IMR-90 (cell line): ENCODE measurements at regions not wholly inside any gene's neighbourhood (a gene's known extent, or its start where the extent isn't known, plus 50 kb on each side); places are given as distances from the start of the nearest gene placed in this dataset.
A peak's percentile ranks its signal among the peaks of the same experiment; 100 is the strongest.

Source experiments
- ATAC-seq: fragments of 200-7000 bp; cut with Tn5 transposase; 2 replicates; pipeline ENCODE4 v1.9.1; 2020; ENCODE audit warnings: low read depth, mild to moderate bottlenecking, moderate library complexity
- BruUV-seq: library from RNA; stranded (reverse); fragments of 400-500 nt; replicated peaks from 2 replicates; lab custom pipeline; 2021; lab: Mats Ljungman, UMichigan
- CTCF ChIA-PET: fragments of 300-600 bp; formaldehyde crosslinking; extraction: SDS; loops from one replicate; lab custom pipeline; 2021; ENCODE audit warnings: antibody characterized with exemption; lab: Yijun Ruan, JAX
- POLR2A ChIA-PET: fragments of 300-600 bp; sonication (Branson Sonifier 250); formaldehyde crosslinking; loops from one replicate; lab custom pipeline; 2022; ENCODE audit warnings: antibody characterized with exemption; ENCODE audit not compliant: unreplicated experiment; lab: Charles Lee
- DNase-seq: peaks from one replicate; pipeline ENCODE4 v3.0.0; 2013
- H2AFZ ChIP-seq: replicated peaks from 2 replicates; pipeline ENCODE3; 2013; ENCODE audit warnings: low read length, mild to moderate bottlenecking; ENCODE audit not compliant: poor library complexity
- H2AK5ac ChIP-seq: 2 replicates; pipeline ENCODE4 v1.6.1; 2013; ENCODE audit warnings: low read depth, low read length, inconsistent platforms
- H2AK9ac ChIP-seq: replicated peaks from 2 replicates; pipeline ENCODE3; 2013; ENCODE audit warnings: mild to moderate bottlenecking, low read depth, low read length, moderate library complexity; ENCODE audit not compliant: poor library complexity
- H2BK120ac ChIP-seq: 2 replicates; pipeline ENCODE4 v1.6.1; 2013; ENCODE audit warnings: low read depth, low read length, inconsistent platforms
- H2BK15ac ChIP-seq: 3 replicates; pipeline ENCODE4 v1.6.1; 2013; ENCODE audit warnings: low read depth, low read length, inconsistent platforms
- H2BK20ac ChIP-seq: 2 replicates; pipeline ENCODE4 v1.6.1; 2013; ENCODE audit warnings: low read depth, mild to moderate bottlenecking, inconsistent platforms, low read length, moderate library complexity
- H2BK5ac ChIP-seq: 2 replicates; pipeline ENCODE4 v1.6.1; 2013; ENCODE audit warnings: mild to moderate bottlenecking, low read depth, low read length, inconsistent platforms; ENCODE audit not compliant: poor library complexity, severe bottlenecking
- H3K14ac ChIP-seq: replicated peaks from 2 replicates; pipeline ENCODE4 v1.6.1; 2013; ENCODE audit warnings: low read depth, low read length, inconsistent platforms
- H3K18ac ChIP-seq: 2 replicates; pipeline ENCODE4 v1.6.1; 2013; ENCODE audit warnings: low read depth, low read length, control low read depth
- H3K23ac ChIP-seq: 2 replicates; pipeline ENCODE4 v1.6.1; 2013; ENCODE audit warnings: low read depth, low read length, inconsistent platforms
- H3K27ac ChIP-seq: 2 replicates; pipeline ENCODE4 v1.5.1; 2013; ENCODE audit warnings: mild to moderate bottlenecking, control low read depth, low read length; ENCODE audit not compliant: insufficient read depth
- H3K27me3 ChIP-seq: 2 replicates; pipeline ENCODE4 v1.6.1; 2013; ENCODE audit warnings: low read length; ENCODE audit not compliant: control insufficient read depth, insufficient read depth
- H3K36me3 ChIP-seq: 2 replicates; pipeline ENCODE4 v1.6.1; 2013; ENCODE audit warnings: low read length, mixed read lengths; ENCODE audit not compliant: control insufficient read depth, insufficient read depth
- H3K4ac ChIP-seq: 2 replicates; pipeline ENCODE4 v1.6.1; 2013; ENCODE audit warnings: low read depth, low read length, inconsistent platforms
- H3K4me1 ChIP-seq: 2 replicates; pipeline ENCODE4 v1.6.1; 2013; ENCODE audit warnings: low read length, mixed read lengths; ENCODE audit not compliant: control insufficient read depth, insufficient read depth
- H3K4me2 ChIP-seq: 2 replicates; pipeline ENCODE4 v1.6.1; 2013; ENCODE audit warnings: low read depth, mild to moderate bottlenecking, control low read depth, low read length, moderate library complexity
- H3K4me3 ChIP-seq: 2 replicates; pipeline ENCODE4 v1.5.1; 2013; ENCODE audit warnings: low read depth, mild to moderate bottlenecking, control low read depth, low read length, moderate library complexity; ENCODE audit not compliant: insufficient read depth
- H3K56ac ChIP-seq: 2 replicates; pipeline ENCODE4 v1.6.1; 2013; ENCODE audit warnings: low read length, inconsistent platforms; ENCODE audit not compliant: insufficient read depth; ENCODE audit errors: extremely low read depth
- H3K79me1 ChIP-seq, 2 experiments: 2 replicates each; pipeline ENCODE4 v1.6.1; 2013; ENCODE audit warnings: low read length in 2 of 2, inconsistent platforms in 1 of 2, low read depth in 1 of 2
- H3K9ac ChIP-seq: 2 replicates; pipeline ENCODE4 v1.6.1; 2013; ENCODE audit warnings: low read depth, low read length, control low read depth
- H3K9me1 ChIP-seq: 2 replicates; pipeline ENCODE4 v1.6.1; 2013; ENCODE audit warnings: low read length, inconsistent platforms; ENCODE audit not compliant: insufficient read depth
- H3K9me3 ChIP-seq: 2 replicates; pipeline ENCODE4 v1.6.1; 2013; ENCODE audit warnings: low read length; ENCODE audit not compliant: control insufficient read depth, insufficient read depth
- H4K20me1 ChIP-seq: 2 replicates; pipeline ENCODE4 v1.6.1; 2013; ENCODE audit warnings: low read length, inconsistent platforms; ENCODE audit not compliant: insufficient read depth
- H4K5ac ChIP-seq: 2 replicates; pipeline ENCODE4 v1.6.1; 2013; ENCODE audit warnings: mild to moderate bottlenecking, low read depth, low read length, control low read depth
- H4K8ac ChIP-seq, 2 experiments: 2 replicates each; pipeline ENCODE4 v1.6.1; 2013; ENCODE audit warnings: low read depth in 2 of 2, low read length in 2 of 2, control low read depth in 1 of 2, inconsistent platforms in 1 of 2
- H4K91ac ChIP-seq: 2 replicates; pipeline ENCODE4 v1.6.1; 2013; ENCODE audit warnings: low read depth, low read length, inconsistent platforms; ENCODE audit not compliant: insufficient read depth
- BHLHE40 ChIP-seq: fragments of 150-350 bp; IDR thresholded peaks from 2 replicates; pipeline ENCODE4 v1.6.1; 2016; ENCODE audit warnings: mild to moderate bottlenecking, low read depth, low read length
- CHD1 ChIP-seq: IDR thresholded peaks from 2 replicates; pipeline ENCODE4 v1.6.1; 2012; ENCODE audit warnings: low read depth, low read length, improper control_type of control experiment
- MAFK ChIP-seq: IDR thresholded peaks from 2 replicates; pipeline ENCODE4 v1.6.1; 2012; ENCODE audit warnings: low read depth, low read length, improper control_type of control experiment
- MAZ ChIP-seq: IDR thresholded peaks from 2 replicates; pipeline ENCODE4 v1.6.1; 2012; ENCODE audit warnings: low read depth, mild to moderate bottlenecking, low read length, improper control_type of control experiment, moderate library complexity, borderline replicate concordance
- NFE2L2 ChIP-seq: fragments of 150-350 bp; IDR thresholded peaks from 2 replicates; pipeline ENCODE4 v1.6.1; 2016; ENCODE audit warnings: low read depth, mild to moderate bottlenecking, low read length
- WGBS, 2 experiments: methylation state at CpG; one replicate each; pipeline versions ENCODE4 v1.1.5 to v1.1.7; 2013; ENCODE audit warnings: missing lambda C conversion rate in 2 of 2; ENCODE audit not compliant: insufficient read length in 1 of 2; ENCODE audit errors: extremely low coverage in 2 of 2; 5-methylcytosine and 5-hydroxymethylcytosine counted together
- dilution Hi-C: fragments of 300-500 bp; cut with HindIII; formaldehyde crosslinking; loops from one replicate; pipeline ENCODE4 v1.14.3; 2018; ENCODE audit warnings: low sequenced_read_pairs; ENCODE audit not compliant: unreplicated experiment
- in situ Hi-C: fragments of 300-500 bp; cut with MboI; formaldehyde crosslinking; loops from 3 replicates; pipeline ENCODE4 v1.14.3; 2019; ENCODE audit warnings: low sequenced_read_pairs, inconsistent platforms, mixed read lengths
- intact Hi-C: fragments of 100-400 bp; cut with micrococcal nuclease; formaldehyde crosslinking; loops from 2 replicates; pipeline ENCODE4 v1.10.0; 2022
- TF ChIP-seq, protein P1 (sequence below): fragments of 150-350 bp; IDR thresholded peaks from 2 replicates; pipeline ENCODE4 v1.6.1; 2017; ENCODE audit warnings: mild to moderate bottlenecking, antibody characterized with exemption, low read length, low read depth
- TF ChIP-seq, protein P2 (sequence below): fragments of 150-350 bp; IDR thresholded peaks from 2 replicates; pipeline ENCODE4 v1.6.1; 2016; ENCODE audit warnings: low read depth, mild to moderate bottlenecking, low read length, moderate library complexity, borderline replicate concordance

DNA sequence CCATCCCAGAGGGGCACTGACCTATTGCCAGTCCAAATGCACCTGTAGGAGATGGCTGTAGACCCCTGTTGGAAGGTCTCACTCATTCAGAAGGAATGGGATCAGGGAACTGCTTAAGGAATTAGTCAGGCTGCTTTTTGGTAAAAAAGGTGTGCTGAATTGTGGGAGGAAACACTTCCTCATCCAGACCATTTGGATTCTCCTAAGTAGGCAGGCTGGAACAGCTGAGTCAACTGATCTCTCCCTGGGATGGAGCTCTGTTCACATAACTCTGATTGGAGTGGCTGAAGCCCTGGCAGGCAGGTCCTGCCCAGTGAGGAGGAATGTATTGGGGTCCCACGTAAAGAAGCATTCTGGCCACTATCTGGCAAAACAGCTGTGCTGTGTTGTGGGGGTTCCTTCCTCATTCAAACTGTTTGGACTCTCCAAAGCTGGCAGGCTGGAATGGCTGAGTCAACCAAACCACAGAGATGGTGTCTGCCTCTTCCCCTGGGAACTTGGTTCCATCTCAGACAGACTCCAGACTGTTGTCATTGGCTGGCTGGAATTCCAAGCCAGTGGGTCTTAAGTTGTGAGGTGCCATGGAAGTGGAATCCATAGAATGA, 70.7 kb upstream of the PDC start:
- Histone ChIP-seq H4K91ac (peak overlapping the region; percentile 13; the same call in 1 of the 2 replicates), H3K4me2 (no peak overlapping the region), H3K79me1 (no peaks in the 10 kb centered on the region), H3K9me3 (no peaks in the 10 kb centered on the region), H3K9ac (no peak overlapping the region), H3K56ac (no peak overlapping the region), H2BK15ac (peak overlapping the region; percentile 81; the same call in 2 of the 3 replicates), H2AFZ (peak overlapping the region; percentile 73), H2AK9ac (peak overlapping the region; percentile 21), H3K4me3 (no peak overlapping the region), H2BK5ac (peak overlapping the region; percentile 75), H4K20me1 (no peaks in the 10 kb centered on the region), H3K18ac (peak overlapping the region; percentile 5; the same call in 1 of the 2 replicates), H3K14ac (peak overlapping the region; percentile 71; the same call in 1 of the 2 replicates), H4K8ac (peak overlapping the region in 1 of 2 experiments; percentile 3; a peak in 2 of 4 replicates), H3K27me3 (no peaks in the 10 kb centered on the region), H3K4ac (peak overlapping the region; percentile 64), H3K4me1 (peaks cover 11% of the 10 kb centered on the region), H3K9me1 (peaks cover 14% of the 10 kb centered on the region), H3K27ac (no peak overlapping the region), H3K23ac (peak overlapping the region; percentile 61; the same call in 1 of the 2 replicates), H4K5ac (peak overlapping the region; percentile 21; the same call in 1 of the 2 replicates), H2BK120ac (peak overlapping the region; percentile 48), H2AK5ac (peak overlapping the region; percentile 64; the same call in 1 of the 2 replicates), H3K36me3 (no peaks in the 10 kb centered on the region), H2BK20ac (peak overlapping the region; percentile 49; the same call in 1 of the 2 replicates)
- DNase-seq (peak; percentile 65), ATAC-seq (peak; percentile 30)
- CTCF ChIA-PET = no interaction called here
- in situ Hi-C loops = no loop called here
- POLR2A ChIA-PET = no interaction called here
- intact Hi-C loops = no loop called here
- BruUV-seq = no TSS peak
- no CpG with 5 or more reads among the region's 1 CpG for WGBS, 2 experiments
- TF ChIP-seq BHLHE40 = no peak
- TF ChIP-seq NFE2L2 = no peak
- no peak for TF ChIP-seq MAZ
- TF ChIP-seq MAFK = no peak
- TF ChIP-seq, protein P1, sequence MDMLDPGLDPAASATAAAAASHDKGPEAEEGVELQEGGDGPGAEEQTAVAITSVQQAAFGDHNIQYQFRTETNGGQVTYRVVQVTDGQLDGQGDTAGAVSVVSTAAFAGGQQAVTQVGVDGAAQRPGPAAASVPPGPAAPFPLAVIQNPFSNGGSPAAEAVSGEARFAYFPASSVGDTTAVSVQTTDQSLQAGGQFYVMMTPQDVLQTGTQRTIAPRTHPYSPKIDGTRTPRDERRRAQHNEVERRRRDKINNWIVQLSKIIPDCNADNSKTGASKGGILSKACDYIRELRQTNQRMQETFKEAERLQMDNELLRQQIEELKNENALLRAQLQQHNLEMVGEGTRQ = no peak
- TF ChIP-seq, protein P2, sequence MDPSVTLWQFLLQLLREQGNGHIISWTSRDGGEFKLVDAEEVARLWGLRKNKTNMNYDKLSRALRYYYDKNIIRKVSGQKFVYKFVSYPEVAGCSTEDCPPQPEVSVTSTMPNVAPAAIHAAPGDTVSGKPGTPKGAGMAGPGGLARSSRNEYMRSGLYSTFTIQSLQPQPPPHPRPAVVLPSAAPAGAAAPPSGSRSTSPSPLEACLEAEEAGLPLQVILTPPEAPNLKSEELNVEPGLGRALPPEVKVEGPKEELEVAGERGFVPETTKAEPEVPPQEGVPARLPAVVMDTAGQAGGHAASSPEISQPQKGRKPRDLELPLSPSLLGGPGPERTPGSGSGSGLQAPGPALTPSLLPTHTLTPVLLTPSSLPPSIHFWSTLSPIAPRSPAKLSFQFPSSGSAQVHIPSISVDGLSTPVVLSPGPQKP = no peak
- no peak for TF ChIP-seq CHD1
- dilution Hi-C loops = no loop called here
